Brain microvascular endothelial cell (primary cell): ENCODE measurements at regions not wholly inside any gene's neighbourhood (a gene's known extent, or its start where the extent isn't known, plus 50 kb on each side); places are given as distances from the start of the nearest gene placed in this dataset.

Source experiments
- DNase-seq: peaks from one replicate; pipeline ENCODE4 v3.0.0-alpha.2; 2020
- H3K27ac ChIP-seq: fragments of 250-450 bp; sonication (Bioruptor Pico); 2 replicates; pipeline ENCODE4 v1.5.1; 2020; ENCODE audit warnings: mild to moderate bottlenecking, moderate library complexity
- H3K27me3 ChIP-seq: fragments of 250-450 bp; sonication (Bioruptor Pico); replicated peaks from 2 replicates; pipeline ENCODE4 v1.5.1; 2020; ENCODE audit warnings: mild to moderate bottlenecking
- H3K36me3 ChIP-seq: fragments of 250-450 bp; sonication (Bioruptor Pico); replicated peaks from 2 replicates; pipeline ENCODE4 v1.5.1; 2020; ENCODE audit warnings: mild to moderate bottlenecking
- H3K4me3 ChIP-seq: 2 replicates; pipeline ENCODE4 v1.5.1; 2011; ENCODE audit warnings: low read depth, mild to moderate bottlenecking, control low read depth, low read length, moderate library complexity
- in situ Hi-C: cut with HindIII; loops from 2 replicates; pipeline ENCODE4 v1.10.0; 2017; ENCODE audit warnings: low sequenced_read_pairs, low pct_ligation_motif_present
- TF ChIP-seq, protein P1 (sequence below): IDR thresholded peaks from 2 replicates; pipeline ENCODE4 v1.5.1; 2011; ENCODE audit warnings: low read depth, mild to moderate bottlenecking, moderate library complexity, low read length, control low read depth, inconsistent platforms; ENCODE audit errors: missing control alignments

DNA sequence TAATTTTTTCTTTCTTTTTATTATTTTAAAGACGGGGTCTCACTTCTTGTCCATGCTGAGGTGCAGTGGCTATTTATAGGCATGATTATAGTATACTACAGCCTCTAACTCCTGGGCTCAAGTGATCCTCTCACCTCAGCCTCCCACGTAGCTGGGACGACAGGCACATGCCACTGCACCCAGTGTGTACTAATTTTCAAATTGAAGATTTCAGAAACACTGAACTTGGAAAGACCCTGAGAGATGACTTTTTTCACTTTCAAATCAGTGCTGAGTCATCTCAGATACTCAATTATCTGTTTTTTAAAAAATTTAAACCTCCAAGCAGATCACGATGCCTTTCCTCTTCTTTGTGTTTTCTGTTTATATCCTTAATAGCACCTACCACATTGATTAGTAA, 53.7 kb upstream of the COCH start:
- in situ Hi-C loops, result no loop called here
- no peak overlapping the region for H3K4me3 ChIP-seq
- no peak for DNase-seq

DNA sequence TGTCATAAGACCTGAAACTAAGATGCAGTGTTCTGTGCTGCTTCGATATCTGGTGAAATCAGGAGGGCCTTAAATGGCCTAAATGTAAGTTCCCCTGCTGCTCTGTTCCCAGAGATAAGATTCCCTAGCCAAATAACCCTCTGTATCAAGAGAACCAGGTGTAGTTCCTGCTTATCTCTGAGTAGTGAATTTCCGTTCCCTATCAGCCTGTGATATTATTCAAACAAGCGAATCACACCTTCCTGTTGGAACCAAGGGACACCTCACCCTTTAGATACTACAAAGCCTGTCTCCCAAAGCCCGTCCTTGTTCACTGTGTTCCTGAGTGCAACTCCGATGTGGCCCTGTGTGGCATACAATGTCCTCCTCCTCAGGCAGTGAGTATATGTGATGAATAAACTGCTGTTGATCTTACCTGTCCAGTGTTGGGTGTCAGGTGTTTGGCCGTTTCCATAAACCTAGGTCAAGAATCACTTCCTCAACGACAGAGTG, 52.2 kb upstream of the COCH start:
- in situ Hi-C loops, result no loop called here
- no peak overlapping the region for H3K4me3 ChIP-seq

More for the DNA sequence above, 53.7 kb upstream of the COCH start:
- Histone ChIP-seq H3K27me3 (no peaks in the 10 kb centered on the region), H3K27ac (no peak overlapping the region), H3K36me3 (no peaks in the 10 kb centered on the region)
- TF ChIP-seq, protein P1, sequence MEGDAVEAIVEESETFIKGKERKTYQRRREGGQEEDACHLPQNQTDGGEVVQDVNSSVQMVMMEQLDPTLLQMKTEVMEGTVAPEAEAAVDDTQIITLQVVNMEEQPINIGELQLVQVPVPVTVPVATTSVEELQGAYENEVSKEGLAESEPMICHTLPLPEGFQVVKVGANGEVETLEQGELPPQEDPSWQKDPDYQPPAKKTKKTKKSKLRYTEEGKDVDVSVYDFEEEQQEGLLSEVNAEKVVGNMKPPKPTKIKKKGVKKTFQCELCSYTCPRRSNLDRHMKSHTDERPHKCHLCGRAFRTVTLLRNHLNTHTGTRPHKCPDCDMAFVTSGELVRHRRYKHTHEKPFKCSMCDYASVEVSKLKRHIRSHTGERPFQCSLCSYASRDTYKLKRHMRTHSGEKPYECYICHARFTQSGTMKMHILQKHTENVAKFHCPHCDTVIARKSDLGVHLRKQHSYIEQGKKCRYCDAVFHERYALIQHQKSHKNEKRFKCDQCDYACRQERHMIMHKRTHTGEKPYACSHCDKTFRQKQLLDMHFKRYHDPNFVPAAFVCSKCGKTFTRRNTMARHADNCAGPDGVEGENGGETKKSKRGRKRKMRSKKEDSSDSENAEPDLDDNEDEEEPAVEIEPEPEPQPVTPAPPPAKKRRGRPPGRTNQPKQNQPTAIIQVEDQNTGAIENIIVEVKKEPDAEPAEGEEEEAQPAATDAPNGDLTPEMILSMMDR, result no peak

More for the DNA sequence above, 52.2 kb upstream of the COCH start:
- TF ChIP-seq, protein P1, result no peak
- Histone ChIP-seq H3K36me3 (no peaks in the 10 kb centered on the region), H3K27me3 (no peaks in the 10 kb centered on the region), H3K27ac (no peak overlapping the region)
- no peak for DNase-seq
